HCT116 (cell line): ENCODE measurements at regions not wholly inside any gene's neighbourhood (a gene's known extent, or its start where the extent isn't known, plus 50 kb on each side); places are given as distances from the start of the nearest gene placed in this dataset.

Experiments
- CEBPB ChIP-seq: IDR thresholded peaks from 2 replicates; pipeline ENCODE4 v1.6.1; 2012; ENCODE audit warnings: low read depth
- EZH2phosphoT487 ChIP-seq: fragments of 200-600 bp; IDR thresholded peaks from 2 replicates; pipeline ENCODE4 v1.6.1; 2018; ENCODE audit warnings: antibody characterized with exemption, borderline replicate concordance
- POLR2A ChIP-seq: IDR thresholded peaks from 2 replicates; pipeline ENCODE4 v1.7.0; 2011; ENCODE audit warnings: borderline replicate concordance; ENCODE audit not compliant: insufficient read depth, insufficient read length; ENCODE audit errors: extremely low read depth
- POLR2AphosphoS5 ChIP-seq: IDR thresholded peaks from 2 replicates; pipeline ENCODE4 v1.6.1; 2011; ENCODE audit warnings: mild to moderate bottlenecking, low read depth, low read length, moderate library complexity
- RAD21 ChIP-seq: IDR thresholded peaks from 2 replicates; pipeline ENCODE4 v1.6.1; 2012; ENCODE audit warnings: low read depth, mild to moderate bottlenecking
- SIN3A ChIP-seq: IDR thresholded peaks from 2 replicates; pipeline ENCODE4 v1.6.1; 2012; ENCODE audit warnings: low read depth
- SRF ChIP-seq: IDR thresholded peaks from 2 replicates; pipeline ENCODE4 v1.6.1; 2012; ENCODE audit warnings: low read depth
- YY1 ChIP-seq: IDR thresholded peaks from 2 replicates; pipeline ENCODE4 v1.6.1; 2011; ENCODE audit warnings: low read length, low read depth, moderate library complexity, mild to moderate bottlenecking; ENCODE audit not compliant: insufficient replicate concordance; ENCODE audit errors: extremely low read depth
- ZFX ChIP-seq: fragments of 450-650 bp; IDR thresholded peaks from 2 replicates; pipeline ENCODE4 v1.6.1; 2017
- ZNF274 ChIP-seq: fragments of 200-500 bp; sonication (Bioruptor generic); IDR thresholded peaks from 2 replicates; pipeline ENCODE4 v1.6.1; 2014; ENCODE audit warnings: mild to moderate bottlenecking, low read depth, low read length, inconsistent platforms
- TF ChIP-seq, protein P1 (sequence below), 3 experiments: fragments of 200-600 bp in 1 of 3; sonication (generic) in 1 of 3; IDR thresholded peaks in 2 of 3; conservative IDR thresholded peaks in 1 of 3; 2 replicates each; pipeline ENCODE4 v1.5.1; 2012 to 2017; ENCODE audit warnings: low read depth in 2 of 3, low read length in 2 of 3, antibody characterized with exemption in 1 of 3, borderline replicate concordance in 1 of 3, control low read depth in 1 of 3, mild to moderate bottlenecking in 1 of 3, mixed read lengths in 1 of 3, mixed run types in 1 of 3, moderate library complexity in 1 of 3; ENCODE audit not compliant: insufficient read depth in 1 of 3
- TF ChIP-seq, protein P2 (sequence below): IDR thresholded peaks from 2 replicates; pipeline ENCODE4 v1.6.1; 2012
- TF ChIP-seq, protein P3 (sequence below): IDR thresholded peaks from 2 replicates; pipeline ENCODE4 v1.6.1; 2012; ENCODE audit warnings: low read depth
- TF ChIP-seq, protein P4 (sequence below): IDR thresholded peaks from 2 replicates; pipeline ENCODE4 v1.6.1; 2011; ENCODE audit warnings: mild to moderate bottlenecking, low read length, moderate library complexity; ENCODE audit not compliant: insufficient replicate concordance; ENCODE audit errors: extremely low read depth

DNA sequence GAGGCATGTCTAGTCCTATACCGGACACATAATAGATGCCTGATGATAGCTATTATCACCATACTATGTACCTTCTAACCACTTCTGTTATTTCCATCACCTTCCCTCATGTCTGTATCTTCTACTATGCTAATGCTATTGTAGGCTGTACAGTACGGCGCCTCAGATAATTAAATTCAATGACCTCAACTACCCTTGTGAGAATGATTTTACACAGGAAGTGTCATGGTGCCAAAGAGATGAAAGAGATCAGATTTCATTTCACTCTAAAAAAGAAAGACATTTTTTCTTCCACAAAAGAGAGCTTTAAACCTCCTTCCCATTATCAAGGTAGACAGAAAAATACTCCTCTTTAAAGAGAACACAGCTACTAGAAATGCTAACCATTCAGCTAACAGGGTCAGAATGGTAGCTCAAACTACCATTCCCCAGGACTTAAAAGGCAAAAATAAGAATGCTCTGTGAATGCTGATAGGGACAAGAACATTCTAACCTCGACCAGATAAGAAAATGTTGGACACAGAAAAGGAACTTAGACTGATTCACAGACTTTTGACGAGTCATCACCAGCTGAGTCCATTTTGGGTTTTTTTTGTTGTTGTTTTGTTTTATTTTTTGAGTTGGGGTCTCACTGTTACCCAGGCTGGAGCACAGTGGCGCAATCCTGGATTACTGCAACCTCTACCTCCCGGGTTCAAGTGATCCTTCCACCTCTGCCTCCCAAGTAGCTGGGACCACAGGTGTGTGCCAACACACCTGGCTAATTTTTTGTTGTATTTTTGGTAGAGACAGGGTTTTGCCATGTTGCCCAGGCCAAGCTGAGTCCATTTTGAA lies 99.2 kb upstream of the RAPGEF2 start:
- TF ChIP-seq, protein P1, sequence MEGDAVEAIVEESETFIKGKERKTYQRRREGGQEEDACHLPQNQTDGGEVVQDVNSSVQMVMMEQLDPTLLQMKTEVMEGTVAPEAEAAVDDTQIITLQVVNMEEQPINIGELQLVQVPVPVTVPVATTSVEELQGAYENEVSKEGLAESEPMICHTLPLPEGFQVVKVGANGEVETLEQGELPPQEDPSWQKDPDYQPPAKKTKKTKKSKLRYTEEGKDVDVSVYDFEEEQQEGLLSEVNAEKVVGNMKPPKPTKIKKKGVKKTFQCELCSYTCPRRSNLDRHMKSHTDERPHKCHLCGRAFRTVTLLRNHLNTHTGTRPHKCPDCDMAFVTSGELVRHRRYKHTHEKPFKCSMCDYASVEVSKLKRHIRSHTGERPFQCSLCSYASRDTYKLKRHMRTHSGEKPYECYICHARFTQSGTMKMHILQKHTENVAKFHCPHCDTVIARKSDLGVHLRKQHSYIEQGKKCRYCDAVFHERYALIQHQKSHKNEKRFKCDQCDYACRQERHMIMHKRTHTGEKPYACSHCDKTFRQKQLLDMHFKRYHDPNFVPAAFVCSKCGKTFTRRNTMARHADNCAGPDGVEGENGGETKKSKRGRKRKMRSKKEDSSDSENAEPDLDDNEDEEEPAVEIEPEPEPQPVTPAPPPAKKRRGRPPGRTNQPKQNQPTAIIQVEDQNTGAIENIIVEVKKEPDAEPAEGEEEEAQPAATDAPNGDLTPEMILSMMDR (IDR thresholded peaks at IDR 0.05 in 2 of 3, conservative IDR thresholded peaks at IDR 0.05 in 1 of 3; ENCODE audit: borderline replicate concordance in 1 of 3, insufficient read depth in 1 of 3, low read depth in 2 of 3, low read length in 2 of 3) = no peak
- TF ChIP-seq YY1 = no peak
- TF ChIP-seq ZFX = no peak
- no peak for TF ChIP-seq EZH2phosphoT487
- TF ChIP-seq SIN3A = no peak
- no peak for TF ChIP-seq POLR2AphosphoS5
- TF ChIP-seq, protein P2, sequence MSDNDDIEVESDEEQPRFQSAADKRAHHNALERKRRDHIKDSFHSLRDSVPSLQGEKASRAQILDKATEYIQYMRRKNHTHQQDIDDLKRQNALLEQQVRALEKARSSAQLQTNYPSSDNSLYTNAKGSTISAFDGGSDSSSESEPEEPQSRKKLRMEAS = no peak
- TF ChIP-seq RAD21 = no peak
- TF ChIP-seq, protein P3, sequence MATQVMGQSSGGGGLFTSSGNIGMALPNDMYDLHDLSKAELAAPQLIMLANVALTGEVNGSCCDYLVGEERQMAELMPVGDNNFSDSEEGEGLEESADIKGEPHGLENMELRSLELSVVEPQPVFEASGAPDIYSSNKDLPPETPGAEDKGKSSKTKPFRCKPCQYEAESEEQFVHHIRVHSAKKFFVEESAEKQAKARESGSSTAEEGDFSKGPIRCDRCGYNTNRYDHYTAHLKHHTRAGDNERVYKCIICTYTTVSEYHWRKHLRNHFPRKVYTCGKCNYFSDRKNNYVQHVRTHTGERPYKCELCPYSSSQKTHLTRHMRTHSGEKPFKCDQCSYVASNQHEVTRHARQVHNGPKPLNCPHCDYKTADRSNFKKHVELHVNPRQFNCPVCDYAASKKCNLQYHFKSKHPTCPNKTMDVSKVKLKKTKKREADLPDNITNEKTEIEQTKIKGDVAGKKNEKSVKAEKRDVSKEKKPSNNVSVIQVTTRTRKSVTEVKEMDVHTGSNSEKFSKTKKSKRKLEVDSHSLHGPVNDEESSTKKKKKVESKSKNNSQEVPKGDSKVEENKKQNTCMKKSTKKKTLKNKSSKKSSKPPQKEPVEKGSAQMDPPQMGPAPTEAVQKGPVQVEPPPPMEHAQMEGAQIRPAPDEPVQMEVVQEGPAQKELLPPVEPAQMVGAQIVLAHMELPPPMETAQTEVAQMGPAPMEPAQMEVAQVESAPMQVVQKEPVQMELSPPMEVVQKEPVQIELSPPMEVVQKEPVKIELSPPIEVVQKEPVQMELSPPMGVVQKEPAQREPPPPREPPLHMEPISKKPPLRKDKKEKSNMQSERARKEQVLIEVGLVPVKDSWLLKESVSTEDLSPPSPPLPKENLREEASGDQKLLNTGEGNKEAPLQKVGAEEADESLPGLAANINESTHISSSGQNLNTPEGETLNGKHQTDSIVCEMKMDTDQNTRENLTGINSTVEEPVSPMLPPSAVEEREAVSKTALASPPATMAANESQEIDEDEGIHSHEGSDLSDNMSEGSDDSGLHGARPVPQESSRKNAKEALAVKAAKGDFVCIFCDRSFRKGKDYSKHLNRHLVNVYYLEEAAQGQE = no peak
- TF ChIP-seq SRF = no peak
- TF ChIP-seq POLR2A = no peak
- TF ChIP-seq CEBPB = no peak
- TF ChIP-seq ZNF274 = no peak
- TF ChIP-seq, protein P4, sequence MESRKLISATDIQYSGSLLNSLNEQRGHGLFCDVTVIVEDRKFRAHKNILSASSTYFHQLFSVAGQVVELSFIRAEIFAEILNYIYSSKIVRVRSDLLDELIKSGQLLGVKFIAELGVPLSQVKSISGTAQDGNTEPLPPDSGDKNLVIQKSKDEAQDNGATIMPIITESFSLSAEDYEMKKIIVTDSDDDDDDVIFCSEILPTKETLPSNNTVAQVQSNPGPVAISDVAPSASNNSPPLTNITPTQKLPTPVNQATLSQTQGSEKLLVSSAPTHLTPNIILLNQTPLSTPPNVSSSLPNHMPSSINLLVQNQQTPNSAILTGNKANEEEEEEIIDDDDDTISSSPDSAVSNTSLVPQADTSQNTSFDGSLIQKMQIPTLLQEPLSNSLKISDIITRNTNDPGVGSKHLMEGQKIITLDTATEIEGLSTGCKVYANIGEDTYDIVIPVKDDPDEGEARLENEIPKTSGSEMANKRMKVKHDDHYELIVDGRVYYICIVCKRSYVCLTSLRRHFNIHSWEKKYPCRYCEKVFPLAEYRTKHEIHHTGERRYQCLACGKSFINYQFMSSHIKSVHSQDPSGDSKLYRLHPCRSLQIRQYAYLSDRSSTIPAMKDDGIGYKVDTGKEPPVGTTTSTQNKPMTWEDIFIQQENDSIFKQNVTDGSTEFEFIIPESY = no peak
